ENCODE measurements at regions not wholly inside any gene's neighbourhood (a gene's known extent, or its start where the extent isn't known, plus 50 kb on each side); places are given as distances from the start of the nearest gene placed in this dataset.

GRCh38 chr1:221829327-221830015 is 87.6 kb upstream of the DUSP10 start:
- ChIA-PET CTCF (interaction anchor here (0.8 to 1.8 kb wide), 4 partner anchors 12 to 25 kb away, joined by 3 to 5 read pairs (median 4); no protein-coding TSS in a partner anchor), POLR2A (interaction anchor here (0.9 kb wide), 1 partner anchor 29 kb away, joined by 4 read pairs; no protein-coding TSS in a partner anchor)
- peak; percentile 89 for DNase-seq (ENCODE audit: low read depth, low spot score)
- H3K4me3 ChIP-seq (ENCODE audit: low read depth, low read length): no peak overlapping the region
- TF ChIP-seq CTCF (IDR thresholded peaks at IDR 0.05; ENCODE audit: insufficient read depth, low read length, missing control alignments): no peak

- no peak overlapping the region for H3K4me3 ChIP-seq (ENCODE audit: low read depth, low read length)
- no peak for DNase-seq (ENCODE audit: low read depth, low spot score)
- POLR2A ChIA-PET: no interaction called here
- no peak for TF ChIP-seq CTCF (IDR thresholded peaks at IDR 0.05; ENCODE audit: insufficient read depth, low read length, missing control alignments)
- CTCF ChIA-PET: interaction anchor here (0.7 kb wide), 1 partner anchor 114 kb away, joined by 3 read pairs; no protein-coding TSS in a partner anchor
These were observed 85.4 kb upstream of the DUSP10 start for GRCh38 chr1:221827307-221827642.

- ChIA-PET POLR2A (interaction anchor here (0.7 kb wide), 1 partner anchor 44 kb away, joined by 3 read pairs; no protein-coding TSS in a partner anchor), CTCF (no interaction called here)
- no peak for TF ChIP-seq CTCF (IDR thresholded peaks at IDR 0.05; ENCODE audit: insufficient read depth, low read length, missing control alignments)
- no peak for DNase-seq (ENCODE audit: low read depth, low spot score)
- H3K4me3 ChIP-seq (ENCODE audit: low read depth, low read length): no peak overlapping the region
These were observed 83.0 kb upstream of the DUSP10 start for GRCh38 chr1:221824909-221825308.

- ChIA-PET POLR2A (no interaction called here), CTCF (no interaction called here)
- no peak for TF ChIP-seq CTCF (IDR thresholded peaks at IDR 0.05; ENCODE audit: insufficient read depth, low read length, missing control alignments)
- no peak overlapping the region for H3K4me3 ChIP-seq (ENCODE audit: low read depth, low read length)
- no peak for DNase-seq (ENCODE audit: low read depth, low spot score)
These were observed 82.1 kb upstream of the DUSP10 start for GRCh38 chr1:221824025-221824424.

- DNase-seq (ENCODE audit: low read depth, low spot score): no peak
- POLR2A ChIA-PET: interaction anchor here (0.8 kb wide), 1 partner anchor 35 kb away, joined by 3 read pairs; no protein-coding TSS in a partner anchor
- no peak overlapping the region for H3K4me3 ChIP-seq (ENCODE audit: low read depth, low read length)
- no peak for TF ChIP-seq CTCF (IDR thresholded peaks at IDR 0.05; ENCODE audit: insufficient read depth, low read length, missing control alignments)
- CTCF ChIA-PET: no interaction called here
These were observed 81.7 kb upstream of the DUSP10 start for GRCh38 chr1:221823561-221823960.

GRCh38 chr1:221823149-221823548 is 81.3 kb upstream of the DUSP10 start:
- ChIA-PET CTCF (no interaction called here), POLR2A (interaction anchor here (0.8 kb wide), 1 partner anchor 34 kb away, joined by 3 read pairs; no protein-coding TSS in a partner anchor)
- TF ChIP-seq CTCF (IDR thresholded peaks at IDR 0.05; ENCODE audit: insufficient read depth, low read length, missing control alignments): no peak
- DNase-seq (ENCODE audit: low read depth, low spot score): no peak
- H3K4me3 ChIP-seq (ENCODE audit: low read depth, low read length): no peak overlapping the region
